Fibroblast of skin of left quadriceps (primary cell): ENCODE measurements at regions not wholly inside any gene's neighbourhood (a gene's known extent, or its start where the extent isn't known, plus 50 kb on each side); places are given as distances from the start of the nearest gene placed in this dataset.
A peak's percentile ranks its signal among the peaks of the same experiment; 100 is the strongest.

Experiments
- DNase-seq, 2 experiments: peaks; one replicate each; pipeline ENCODE4 v3.0.0-alpha.2; 2013; ENCODE audit warnings: low read depth in 2 of 2

- no peak for DNase-seq
Measured at GRCh38 chr13:32861304-32861703, 154.9 kb upstream of the KL start.

GRCh38 chr13:32863596-32863995 lies 152.6 kb upstream of the KL start:
- DNase-seq = no peak

GRCh38 chr13:32866921-32867320 lies 149.3 kb upstream of the KL start:
- no peak for DNase-seq

- no peak for DNase-seq
Measured at GRCh38 chr13:32877491-32877890, 138.7 kb upstream of the KL start.

- peak in 1 of 2 experiments; percentile 5 for DNase-seq
Measured at GRCh38 chr13:32878163-32878562, 138.1 kb upstream of the KL start.

GRCh38 chr13:32880636-32881035 lies 135.6 kb upstream of the KL start:
- peak in 1 of 2 experiments; percentile 17 for DNase-seq

- DNase-seq = peak; percentile 57 to 64
Measured at GRCh38 chr13:32881074-32881776, 135.0 kb upstream of the KL start.

GRCh38 chr13:32881777-32882145 lies 134.5 kb upstream of the KL start:
- no peak for DNase-seq

GRCh38 chr13:32882691-32883090 lies 133.5 kb upstream of the KL start:
- DNase-seq = no peak

- no peak for DNase-seq
Measured at GRCh38 chr13:32883474-32883873, 132.7 kb upstream of the KL start.

- no peak for DNase-seq
Measured at GRCh38 chr13:32887617-32888016, 128.6 kb upstream of the KL start.

GRCh38 chr13:32889986-32890565 lies 126.1 kb upstream of the KL start:
- DNase-seq = no peak

GRCh38 chr13:32893176-32893575 lies 123.0 kb upstream of the KL start:
- DNase-seq = no peak

GRCh38 chr13:32894589-32895001 lies 121.6 kb upstream of the KL start:
- peak; percentile 23 to 33 for DNase-seq

GRCh38 chr13:32895296-32895695 lies 120.9 kb upstream of the KL start:
- no peak for DNase-seq

GRCh38 chr13:32897296-32897695 lies 118.9 kb upstream of the KL start:
- DNase-seq = no peak

GRCh38 chr13:32902029-32902780 lies 114.0 kb upstream of the KL start:
- DNase-seq = no peak

GRCh38 chr13:32902874-32903273 lies 113.3 kb upstream of the KL start:
- DNase-seq = no peak

GRCh38 chr13:32903720-32904119 lies 112.5 kb upstream of the KL start:
- DNase-seq = no peak

- no peak for DNase-seq
Measured at GRCh38 chr13:32904266-32904665, 112.0 kb upstream of the KL start.

GRCh38 chr13:32905063-32905863 lies 111.0 kb upstream of the KL start:
- peak; percentile 14 to 15 for DNase-seq

- no peak for DNase-seq
Measured at GRCh38 chr13:32905864-32906180, 110.4 kb upstream of the KL start.
